ENCODE measurements at regions not wholly inside any gene's neighbourhood (a gene's known extent, or its start where the extent isn't known, plus 50 kb on each side); places are given as distances from the start of the nearest gene placed in this dataset.
A peak's percentile ranks its signal among the peaks of the same experiment; 100 is the strongest.
"Not testable (repeated sequence)": the region's sequence is repeated elsewhere in the genome, so short reads cannot be mapped to it uniquely, and the experiment has no call there.

- H3K4me1 Mint-ChIP-seq, result no peaks in the 10 kb centered on the region
- ATAC-seq (ENCODE audit: low read depth in 2 of 2) (no peak), DNase-seq (no peak)
- no peaks in the 10 kb centered on the region for H3K27me3 Mint-ChIP-seq
- peaks cover 0 to 5% of the 10 kb centered on the region in 2 donors for H3K36me3 Mint-ChIP-seq
- peak overlapping the region in 1 of 8 donors; percentile 48 for H3K4me3 Mint-ChIP-seq
- peaks cover 0 to 18% (median 2%) of the 10 kb centered on the region in 7 donors for H3K9me3 Mint-ChIP-seq
- no peak overlapping the region for H3K27ac Mint-ChIP-seq
Observed at GRCh38 chr16:65576631-65577030, 454.8 kb upstream of the CDH11 start.

- Mint-ChIP-seq H3K27ac (no peak overlapping the region), H3K4me3 (no peak overlapping the region), H3K36me3 (peaks cover 0 to 5% of the 10 kb centered on the region in 2 donors), H3K9me3 (peaks cover 0 to 18% (median 5%) of the 10 kb centered on the region in 7 donors), H3K27me3 (no peaks in the 10 kb centered on the region), H3K4me1 (no peaks in the 10 kb centered on the region)
- ATAC-seq (ENCODE audit: low read depth in 2 of 2), result no peak
- DNase-seq, result no peak
Observed at GRCh38 chr16:65576139-65576538, 454.3 kb upstream of the CDH11 start.

- H3K9me3 Mint-ChIP-seq, result peaks cover 2 to 21% (median 7%) of the 10 kb centered on the region in 7 donors
- H3K36me3 Mint-ChIP-seq, result peaks cover 0 to 5% of the 10 kb centered on the region in 2 donors
- H3K4me1 Mint-ChIP-seq, result no peaks in the 10 kb centered on the region
- no peak for ATAC-seq (ENCODE audit: low read depth in 2 of 2)
- H3K27ac Mint-ChIP-seq, result no peak overlapping the region
- H3K27me3 Mint-ChIP-seq, result no peaks in the 10 kb centered on the region
- no peak overlapping the region for H3K4me3 Mint-ChIP-seq
- DNase-seq, result no peak
Observed at GRCh38 chr16:65574326-65574966, 452.6 kb upstream of the CDH11 start.

- H3K36me3 Mint-ChIP-seq, result peaks cover 0 to 5% of the 10 kb centered on the region in 2 donors
- H3K27ac Mint-ChIP-seq, result no peak overlapping the region
- no peak for ATAC-seq (ENCODE audit: low read depth in 2 of 2)
- H3K4me3 Mint-ChIP-seq, result no peak overlapping the region
- DNase-seq, result no peak
- no peaks in the 10 kb centered on the region for H3K4me1 Mint-ChIP-seq
- H3K9me3 Mint-ChIP-seq, result peaks cover 0 to 20% (median 6%) of the 10 kb centered on the region in 7 donors
- H3K27me3 Mint-ChIP-seq, result no peaks in the 10 kb centered on the region
Observed at GRCh38 chr16:65572156-65572555, 450.3 kb upstream of the CDH11 start.

- no peak overlapping the region for H3K4me3 Mint-ChIP-seq
- peaks cover 0 to 20% (median 4%) of the 10 kb centered on the region in 7 donors for H3K9me3 Mint-ChIP-seq
- H3K4me1 Mint-ChIP-seq, result no peaks in the 10 kb centered on the region
- H3K27ac Mint-ChIP-seq, result no peak overlapping the region
- DNase-seq (no peak), ATAC-seq (ENCODE audit: low read depth in 2 of 2) (no peak)
- H3K36me3 Mint-ChIP-seq, result no peaks in the 10 kb centered on the region
- H3K27me3 Mint-ChIP-seq, result no peaks in the 10 kb centered on the region
Observed at GRCh38 chr16:65570261-65570660, 448.4 kb upstream of the CDH11 start.

- H3K27me3 Mint-ChIP-seq, result no peaks in the 10 kb centered on the region
- peak overlapping the region in 1 of 6 donors; percentile 70 for H3K27ac Mint-ChIP-seq
- H3K36me3 Mint-ChIP-seq, result no peaks in the 10 kb centered on the region
- H3K4me3 Mint-ChIP-seq, result no peak overlapping the region
- H3K9me3 Mint-ChIP-seq, result peaks cover 4 to 20% (median 10%) of the 10 kb centered on the region in 7 donors
- DNase-seq (no peak), ATAC-seq (ENCODE audit: low read depth in 2 of 2) (no peak)
- H3K4me1 Mint-ChIP-seq, result no peaks in the 10 kb centered on the region
Observed at GRCh38 chr16:65559846-65560245, 438.0 kb upstream of the CDH11 start.

- H3K4me3 Mint-ChIP-seq; H3K27me3 Mint-ChIP-seq; H3K27ac Mint-ChIP-seq; ATAC-seq (ENCODE audit: low read depth in 2 of 2); H3K4me1 Mint-ChIP-seq; H3K36me3 Mint-ChIP-seq; DNase-seq: not testable (repeated sequence)
- H3K9me3 Mint-ChIP-seq, result peaks cover 4 to 31% (median 15%) of the 10 kb centered on the region in 7 donors
Observed at GRCh38 chr16:65549689-65550088, 427.8 kb upstream of the CDH11 start.

GRCh38 chr16:65548470-65548869 lies 426.6 kb upstream of the CDH11 start:
- no peaks in the 10 kb centered on the region for H3K4me1 Mint-ChIP-seq
- no peak overlapping the region for H3K4me3 Mint-ChIP-seq
- DNase-seq, result no peak
- H3K9me3 Mint-ChIP-seq, result peaks cover 4 to 24% (median 13%) of the 10 kb centered on the region in 7 donors
- H3K27me3 Mint-ChIP-seq, result no peaks in the 10 kb centered on the region
- H3K27ac Mint-ChIP-seq, result no peak overlapping the region
- ATAC-seq (ENCODE audit: low read depth in 2 of 2), result no peak
- no peaks in the 10 kb centered on the region for H3K36me3 Mint-ChIP-seq

GRCh38 chr16:65547772-65548446 lies 426.0 kb upstream of the CDH11 start:
- Mint-ChIP-seq H3K27ac (no peak overlapping the region), H3K27me3 (no peaks in the 10 kb centered on the region), H3K4me3 (no peak overlapping the region), H3K9me3 (peaks cover 2 to 27% (median 11%) of the 10 kb centered on the region in 7 donors), H3K4me1 (no peaks in the 10 kb centered on the region), H3K36me3 (no peaks in the 10 kb centered on the region)
- no peak for ATAC-seq (ENCODE audit: low read depth in 2 of 2)
- DNase-seq, result no peak

GRCh38 chr16:65546353-65546791 lies 424.5 kb upstream of the CDH11 start:
- Mint-ChIP-seq H3K4me3 (no peak overlapping the region), H3K36me3 (no peaks in the 10 kb centered on the region), H3K27ac (no peak overlapping the region), H3K4me1 (no peaks in the 10 kb centered on the region), H3K9me3 (peaks cover 0 to 32% (median 9%) of the 10 kb centered on the region in 7 donors), H3K27me3 (no peaks in the 10 kb centered on the region)
- no peak for DNase-seq
- ATAC-seq (ENCODE audit: low read depth in 2 of 2), result no peak

- Mint-ChIP-seq H3K4me3 (no peak overlapping the region), H3K27ac (no peak overlapping the region), H3K9me3 (peaks cover 0 to 31% (median 7%) of the 10 kb centered on the region in 7 donors), H3K27me3 (no peaks in the 10 kb centered on the region), H3K36me3 (no peaks in the 10 kb centered on the region), H3K4me1 (no peaks in the 10 kb centered on the region)
- DNase-seq (no peak), ATAC-seq (ENCODE audit: low read depth in 2 of 2) (no peak)
Observed at GRCh38 chr16:65545413-65545956, 423.6 kb upstream of the CDH11 start.

- DNase-seq, result no peak
- Mint-ChIP-seq H3K9me3 (peaks cover 0 to 22% (median 8%) of the 10 kb centered on the region in 7 donors), H3K36me3 (no peaks in the 10 kb centered on the region), H3K27me3 (no peaks in the 10 kb centered on the region), H3K27ac (no peak overlapping the region), H3K4me1 (no peaks in the 10 kb centered on the region), H3K4me3 (no peak overlapping the region)
- no peak for ATAC-seq (ENCODE audit: low read depth in 2 of 2)
Observed at GRCh38 chr16:65543781-65544740, 422.2 kb upstream of the CDH11 start.

GRCh38 chr16:65541646-65542045 lies 419.8 kb upstream of the CDH11 start:
- no peak overlapping the region for H3K4me3 Mint-ChIP-seq
- ATAC-seq (ENCODE audit: low read depth in 2 of 2) (no peak), DNase-seq (no peak)
- no peaks in the 10 kb centered on the region for H3K27me3 Mint-ChIP-seq
- no peaks in the 10 kb centered on the region for H3K36me3 Mint-ChIP-seq
- H3K27ac Mint-ChIP-seq, result no peak overlapping the region
- H3K4me1 Mint-ChIP-seq, result no peaks in the 10 kb centered on the region
- H3K9me3 Mint-ChIP-seq, result peaks cover 0 to 18% (median 5%) of the 10 kb centered on the region in 7 donors

All from naive B cell (primary cell).